Non-pigmented ciliary epithelial cell (primary cell): ENCODE measurements at regions not wholly inside any gene's neighbourhood (a gene's known extent, or its start where the extent isn't known, plus 50 kb on each side); places are given as distances from the start of the nearest gene placed in this dataset.
A peak's percentile ranks its signal among the peaks of the same experiment; 100 is the strongest.

Experiments used
- DNase-seq: peaks from one replicate; pipeline ENCODE4 v3.0.0-alpha.2; 2010; ENCODE audit warnings: low read depth

- DNase-seq, result no peak
Measured at GRCh38 chr9:107751567-107752210, 262.1 kb upstream of the KLF4 start.

- DNase-seq, result peak; percentile 90
Measured at GRCh38 chr9:107750741-107751566, 261.4 kb upstream of the KLF4 start.

- DNase-seq, result no peak
Measured at GRCh38 chr9:107749787-107750444, 260.3 kb upstream of the KLF4 start.

GRCh38 chr9:107744873-107745272 lies 255.3 kb upstream of the KLF4 start:
- DNase-seq, result no peak

GRCh38 chr9:107742531-107743309 lies 253.2 kb upstream of the KLF4 start:
- no peak for DNase-seq

GRCh38 chr9:107740088-107740980 lies 250.8 kb upstream of the KLF4 start:
- DNase-seq, result no peak

- DNase-seq, result no peak
Measured at GRCh38 chr9:107739601-107740082, 250.1 kb upstream of the KLF4 start.

GRCh38 chr9:107738789-107739188 lies 249.2 kb upstream of the KLF4 start:
- DNase-seq, result no peak

- no peak for DNase-seq
Measured at GRCh38 chr9:107737987-107738743, 248.6 kb upstream of the KLF4 start.

GRCh38 chr9:107737610-107737986 lies 248.0 kb upstream of the KLF4 start:
- no peak for DNase-seq

- DNase-seq, result no peak
Measured at GRCh38 chr9:107735821-107736220, 246.3 kb upstream of the KLF4 start.

- no peak for DNase-seq
Measured at GRCh38 chr9:107734256-107735013, 244.9 kb upstream of the KLF4 start.

GRCh38 chr9:107733523-107733894 lies 243.9 kb upstream of the KLF4 start:
- no peak for DNase-seq

GRCh38 chr9:107732781-107733522 lies 243.4 kb upstream of the KLF4 start:
- DNase-seq, result no peak

GRCh38 chr9:107731115-107731762 lies 241.7 kb upstream of the KLF4 start:
- DNase-seq, result no peak

GRCh38 chr9:107730666-107731065 lies 241.1 kb upstream of the KLF4 start:
- no peak for DNase-seq

GRCh38 chr9:107727086-107727780 lies 237.7 kb upstream of the KLF4 start:
- DNase-seq, result no peak

- no peak for DNase-seq
Measured at GRCh38 chr9:107723015-107723414, 233.4 kb upstream of the KLF4 start.
